Activated T-cell treated with anti-CD3 and anti-CD28 coated beads, Interleukin-2, amount 50 U/mL, for 4 hours (primary cell): ENCODE measurements at regions not wholly inside any gene's neighbourhood (a gene's known extent, or its start where the extent isn't known, plus 50 kb on each side); places are given as distances from the start of the nearest gene placed in this dataset.
A peak's percentile ranks its signal among the peaks of the same experiment; 100 is the strongest.

Source experiments
- ATAC-seq, 2 donors: fragments of 200-7000 bp; cut with Tn5 transposase; one replicate each; pipeline ENCODE4 v1.10.0; 2021
- DNase-seq: peaks from one replicate; pipeline ENCODE4 v3.0.0-alpha.2; 2020
- H3K27me3 Mint-ChIP-seq: one replicate; pipeline ENCODE4 v1.8.0; 2021; ENCODE audit warnings: low read depth, mixed read lengths
- H3K36me3 Mint-ChIP-seq: one replicate; pipeline ENCODE4 v1.8.0; 2022; ENCODE audit warnings: mixed read lengths; ENCODE audit not compliant: insufficient read depth
- H3K4me1 Mint-ChIP-seq: one replicate; pipeline ENCODE4 v1.8.0; 2021; ENCODE audit warnings: low read depth, mixed read lengths
- H3K4me3 Mint-ChIP-seq: one replicate; pipeline ENCODE4 v1.8.0; 2021; ENCODE audit warnings: mild to moderate bottlenecking, moderate library complexity, mixed read lengths
- H3K9me3 Mint-ChIP-seq: one replicate; pipeline ENCODE4 v1.8.0; 2021; ENCODE audit warnings: mixed read lengths

DNA sequence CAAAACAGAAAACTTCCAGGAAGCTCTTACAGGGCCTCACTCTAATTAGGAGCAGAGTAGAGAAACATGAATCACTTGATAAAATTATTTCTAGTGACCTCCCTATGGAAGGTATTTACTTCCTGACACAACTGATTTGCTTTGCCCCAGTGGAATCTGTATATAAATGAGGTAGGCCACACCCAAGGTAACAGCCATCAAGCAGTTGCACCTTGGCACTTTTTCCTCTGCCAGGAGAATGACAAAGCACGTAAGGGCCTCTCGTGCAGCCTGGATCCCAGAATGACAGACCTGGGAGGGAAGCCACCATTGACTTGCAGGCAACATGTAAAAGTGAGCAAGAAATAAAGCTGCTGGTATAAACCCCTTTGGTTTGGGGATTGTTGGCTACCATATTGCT is 620.0 kb upstream of the SLC39A10 start:
- DNase-seq = no peak
- H3K4me3 Mint-ChIP-seq = no peak overlapping the region
- no peaks in the 10 kb centered on the region for H3K36me3 Mint-ChIP-seq
- H3K4me1 Mint-ChIP-seq = no peaks in the 10 kb centered on the region
- no peaks in the 10 kb centered on the region for H3K27me3 Mint-ChIP-seq
- ATAC-seq = no peak
- H3K9me3 Mint-ChIP-seq = no peaks in the 10 kb centered on the region

GRCh38 chr2:195031411-195031810 is 625.6 kb upstream of the SLC39A10 start:
- Mint-ChIP-seq H3K4me3 (no peak overlapping the region), H3K27me3 (peaks cover 4% of the 10 kb centered on the region), H3K9me3 (no peaks in the 10 kb centered on the region), H3K4me1 (no peaks in the 10 kb centered on the region), H3K36me3 (no peaks in the 10 kb centered on the region)
- DNase-seq = no peak
- ATAC-seq = no peak

- H3K9me3 Mint-ChIP-seq = no peaks in the 10 kb centered on the region
- H3K36me3 Mint-ChIP-seq = no peaks in the 10 kb centered on the region
- H3K27me3 Mint-ChIP-seq = peaks cover 5% of the 10 kb centered on the region
- H3K4me3 Mint-ChIP-seq = no peak overlapping the region
- ATAC-seq (no peak), DNase-seq (no peak)
- H3K4me1 Mint-ChIP-seq = no peaks in the 10 kb centered on the region
Observed at GRCh38 chr2:195029804-195030654, 627.0 kb upstream of the SLC39A10 start.

GRCh38 chr2:195027947-195028346 is 629.1 kb upstream of the SLC39A10 start:
- no peak for DNase-seq
- H3K4me3 Mint-ChIP-seq = no peak overlapping the region
- peaks cover 5% of the 10 kb centered on the region for H3K27me3 Mint-ChIP-seq
- no peaks in the 10 kb centered on the region for H3K9me3 Mint-ChIP-seq
- no peaks in the 10 kb centered on the region for H3K36me3 Mint-ChIP-seq
- H3K4me1 Mint-ChIP-seq = no peaks in the 10 kb centered on the region
- no peak for ATAC-seq

GRCh38 chr2:195026261-195026660 is 630.8 kb upstream of the SLC39A10 start:
- H3K4me3 Mint-ChIP-seq = no peak overlapping the region
- ATAC-seq (no peak), DNase-seq (no peak)
- peaks cover 9% of the 10 kb centered on the region for H3K4me1 Mint-ChIP-seq
- peaks cover 5% of the 10 kb centered on the region for H3K27me3 Mint-ChIP-seq
- no peaks in the 10 kb centered on the region for H3K9me3 Mint-ChIP-seq
- H3K36me3 Mint-ChIP-seq = no peaks in the 10 kb centered on the region

- no peak for ATAC-seq
- Mint-ChIP-seq H3K4me1 (peaks cover 9% of the 10 kb centered on the region), H3K4me3 (no peak overlapping the region), H3K36me3 (no peaks in the 10 kb centered on the region), H3K27me3 (peaks cover 2% of the 10 kb centered on the region), H3K9me3 (no peaks in the 10 kb centered on the region)
- no peak for DNase-seq
Observed at GRCh38 chr2:195022508-195022830, 634.6 kb upstream of the SLC39A10 start.

DNA sequence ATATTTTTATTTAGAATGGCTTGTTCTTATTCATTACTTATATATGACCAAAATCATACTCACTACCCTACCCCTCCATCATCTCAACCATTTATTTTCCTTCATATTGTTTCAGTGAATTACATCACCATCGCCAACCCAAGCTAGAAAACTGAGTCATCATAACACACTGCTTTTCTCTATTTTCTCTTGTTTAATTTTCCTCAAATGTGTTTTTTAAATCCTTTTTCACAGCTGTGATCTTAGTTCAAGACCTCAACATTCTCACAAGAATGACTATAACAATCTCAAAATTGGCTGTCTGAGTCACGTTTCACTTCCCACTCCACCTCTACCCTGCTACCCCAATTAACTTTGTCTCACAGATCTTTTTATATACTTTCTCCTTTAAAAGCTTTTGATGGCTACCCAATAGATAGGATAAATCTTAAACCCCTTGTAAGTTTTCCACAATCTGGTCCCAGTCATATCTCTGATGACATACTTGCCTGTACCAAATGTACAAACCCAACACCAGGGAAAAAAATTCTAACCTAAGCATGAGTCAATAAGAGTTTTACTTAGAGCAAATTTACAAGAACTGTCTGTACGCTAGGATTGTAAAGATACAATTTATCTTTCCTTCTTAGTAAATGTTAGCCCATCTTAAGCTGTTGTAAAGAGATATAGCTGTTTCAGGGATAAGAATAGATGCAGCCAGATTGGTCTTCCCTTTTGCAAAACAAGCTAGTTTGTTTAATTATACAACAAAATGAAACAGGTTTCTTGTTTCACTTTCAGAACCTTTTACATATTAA is 635.1 kb upstream of the SLC39A10 start:
- ATAC-seq = peak; percentile 51 to 81
- H3K27me3 Mint-ChIP-seq = peaks cover 2% of the 10 kb centered on the region
- no peak for DNase-seq
- no peaks in the 10 kb centered on the region for H3K36me3 Mint-ChIP-seq
- no peak overlapping the region for H3K4me3 Mint-ChIP-seq
- peaks cover 9% of the 10 kb centered on the region for H3K4me1 Mint-ChIP-seq
- H3K9me3 Mint-ChIP-seq = no peaks in the 10 kb centered on the region

- ATAC-seq = no peak
- Mint-ChIP-seq H3K36me3 (no peaks in the 10 kb centered on the region), H3K4me1 (peaks cover 9% of the 10 kb centered on the region)
Observed at GRCh38 chr2:195018462-195018861, 638.6 kb upstream of the SLC39A10 start.

GRCh38 chr2:195017890-195018289 is 639.1 kb upstream of the SLC39A10 start:
- DNase-seq (no peak), ATAC-seq (no peak)
- Mint-ChIP-seq H3K9me3 (no peaks in the 10 kb centered on the region), H3K27me3 (no peaks in the 10 kb centered on the region), H3K4me1 (peaks cover 9% of the 10 kb centered on the region), H3K4me3 (no peak overlapping the region), H3K36me3 (no peaks in the 10 kb centered on the region)

More at GRCh38 chr2:195018462-195018861, 638.6 kb upstream of the SLC39A10 start:
- Mint-ChIP-seq H3K27me3 (no peaks in the 10 kb centered on the region), H3K9me3 (no peaks in the 10 kb centered on the region), H3K4me3 (no peak overlapping the region)
- no peak for DNase-seq

DNA sequence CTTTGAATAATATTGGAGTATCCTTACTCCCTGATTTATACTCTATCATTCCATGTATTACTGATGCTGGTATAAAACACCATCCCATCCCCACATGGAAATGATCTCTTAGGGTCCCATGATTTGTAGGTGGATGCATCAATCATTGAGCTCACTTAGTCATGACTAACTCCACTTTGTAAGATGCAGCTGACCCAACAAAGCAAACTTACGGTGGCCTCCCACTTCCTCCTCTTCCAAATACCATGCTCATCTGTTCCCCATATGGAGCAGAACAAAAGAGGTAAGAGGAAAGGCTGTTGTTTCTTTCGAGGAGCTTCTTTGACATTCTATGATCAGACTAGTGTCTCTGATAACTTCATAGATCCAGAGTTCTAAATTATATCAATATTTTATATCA is 640.2 kb upstream of the SLC39A10 start:
- no peak for DNase-seq
- H3K27me3 Mint-ChIP-seq = no peaks in the 10 kb centered on the region
- H3K9me3 Mint-ChIP-seq = no peaks in the 10 kb centered on the region
- H3K4me3 Mint-ChIP-seq = no peak overlapping the region
- no peaks in the 10 kb centered on the region for H3K36me3 Mint-ChIP-seq
- ATAC-seq = no peak
- H3K4me1 Mint-ChIP-seq = peaks cover 3% of the 10 kb centered on the region

DNA sequence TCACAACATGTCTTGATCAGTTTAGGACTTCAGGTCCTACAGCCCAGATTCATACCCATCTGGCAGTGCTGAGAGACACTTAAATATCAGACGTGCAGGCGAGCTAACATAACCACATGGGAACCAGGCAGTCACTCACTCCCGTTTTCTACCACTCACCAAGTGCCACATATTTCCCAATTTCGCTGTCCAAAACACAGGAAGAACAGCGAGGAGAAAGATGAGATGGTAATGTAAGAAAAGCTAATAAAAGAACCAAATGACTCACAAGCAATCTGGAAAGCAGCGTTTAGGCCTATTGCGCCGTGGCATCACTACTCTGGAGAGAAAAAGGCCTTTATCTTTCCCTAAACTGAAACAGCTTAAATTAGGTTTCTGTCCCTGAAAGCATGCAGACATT is 647.8 kb upstream of the SLC39A10 start:
- H3K27me3 Mint-ChIP-seq = no peaks in the 10 kb centered on the region
- no peak for DNase-seq
- H3K4me3 Mint-ChIP-seq = no peak overlapping the region
- H3K9me3 Mint-ChIP-seq = no peaks in the 10 kb centered on the region
- ATAC-seq = no peak
- H3K36me3 Mint-ChIP-seq = no peaks in the 10 kb centered on the region
- H3K4me1 Mint-ChIP-seq = no peaks in the 10 kb centered on the region

GRCh38 chr2:195006856-195007255 is 650.2 kb upstream of the SLC39A10 start:
- Mint-ChIP-seq H3K27me3 (no peaks in the 10 kb centered on the region), H3K4me3 (no peak overlapping the region), H3K9me3 (no peaks in the 10 kb centered on the region), H3K36me3 (no peaks in the 10 kb centered on the region), H3K4me1 (no peaks in the 10 kb centered on the region)
- ATAC-seq (no peak), DNase-seq (no peak)

- no peak for DNase-seq
- H3K9me3 Mint-ChIP-seq = no peaks in the 10 kb centered on the region
- ATAC-seq = no peak
Observed at GRCh38 chr2:195003881-195004471, 653.0 kb upstream of the SLC39A10 start.

DNA sequence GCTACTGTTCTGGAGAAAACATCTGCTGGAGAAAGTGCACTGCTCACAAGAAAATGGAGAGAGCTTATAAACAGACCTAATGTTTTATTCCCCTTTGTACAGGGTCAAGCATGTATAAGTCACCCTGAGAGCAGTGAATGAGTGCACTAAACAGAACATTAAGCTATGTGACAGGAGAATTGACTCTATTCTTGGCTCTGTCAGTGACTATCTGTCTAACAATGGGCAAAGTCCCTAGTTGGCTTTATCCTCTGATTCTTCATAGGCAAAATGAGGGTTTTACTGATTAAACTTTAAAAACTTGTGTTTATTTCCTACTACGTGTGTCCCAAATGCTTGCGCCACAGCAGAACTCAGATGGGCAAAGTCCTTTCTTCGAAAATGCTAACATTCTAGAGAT is 655.1 kb upstream of the SLC39A10 start:
- DNase-seq (no peak), ATAC-seq (no peak)
- Mint-ChIP-seq H3K4me1 (no peaks in the 10 kb centered on the region), H3K9me3 (no peaks in the 10 kb centered on the region), H3K36me3 (no peaks in the 10 kb centered on the region), H3K4me3 (no peak overlapping the region), H3K27me3 (no peaks in the 10 kb centered on the region)

More at GRCh38 chr2:195003881-195004471, 653.0 kb upstream of the SLC39A10 start:
- H3K36me3 Mint-ChIP-seq = no peaks in the 10 kb centered on the region
- H3K4me1 Mint-ChIP-seq = no peaks in the 10 kb centered on the region
- no peak overlapping the region for H3K4me3 Mint-ChIP-seq
- no peaks in the 10 kb centered on the region for H3K27me3 Mint-ChIP-seq

DNA sequence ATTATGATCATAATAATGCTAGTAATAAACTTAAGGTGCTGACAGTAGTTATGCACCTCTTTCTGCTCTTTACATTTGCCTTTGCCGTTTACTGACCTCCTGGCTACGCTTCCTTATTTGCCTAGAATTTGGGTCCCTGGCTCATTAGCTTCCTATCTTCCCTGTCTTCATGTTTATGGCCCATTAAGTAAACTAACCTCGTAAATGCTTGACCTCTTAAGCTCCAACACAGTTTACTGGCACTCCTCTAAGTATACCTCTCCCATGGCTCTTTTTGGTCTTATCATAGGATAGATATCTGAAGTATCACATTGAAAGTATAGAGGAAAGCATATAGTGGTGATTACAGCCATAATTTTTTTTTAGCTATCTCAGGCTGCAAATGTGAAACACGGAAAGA is 657.3 kb upstream of the SLC39A10 start:
- DNase-seq (no peak), ATAC-seq (no peak)
- H3K4me3 Mint-ChIP-seq = no peak overlapping the region
- H3K27me3 Mint-ChIP-seq = no peaks in the 10 kb centered on the region
- H3K9me3 Mint-ChIP-seq = no peaks in the 10 kb centered on the region
- H3K4me1 Mint-ChIP-seq = no peaks in the 10 kb centered on the region
- H3K36me3 Mint-ChIP-seq = no peaks in the 10 kb centered on the region
